ENCODE measurements at regions not wholly inside any gene's neighbourhood (a gene's known extent, or its start where the extent isn't known, plus 50 kb on each side); places are given as distances from the start of the nearest gene placed in this dataset.
"Not testable (repeated sequence)": the region's sequence is repeated elsewhere in the genome, so short reads cannot be mapped to it uniquely, and the experiment has no call there.

DNA sequence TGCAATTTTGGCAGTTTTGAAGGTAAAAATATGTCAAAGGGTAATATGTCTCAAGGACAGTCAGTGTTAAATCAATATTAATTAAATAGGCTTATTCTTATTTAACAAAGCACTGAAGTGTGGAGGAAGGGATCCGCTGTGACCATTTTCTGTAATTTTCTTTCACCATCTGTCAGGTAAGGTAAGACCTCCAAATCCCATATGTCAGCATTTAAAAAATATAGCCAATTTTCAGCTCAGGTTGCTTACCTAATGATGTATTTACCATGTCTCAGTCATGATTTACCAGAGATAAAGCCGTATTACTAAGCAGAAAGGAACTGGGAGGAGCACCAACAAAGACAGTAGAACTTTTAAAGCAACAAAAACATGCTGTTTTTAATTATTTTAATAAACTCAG is 683.9 kb downstream of the CCSER2 start:
- DNase-seq (ENCODE audit: low spot score), result no peak

DNA sequence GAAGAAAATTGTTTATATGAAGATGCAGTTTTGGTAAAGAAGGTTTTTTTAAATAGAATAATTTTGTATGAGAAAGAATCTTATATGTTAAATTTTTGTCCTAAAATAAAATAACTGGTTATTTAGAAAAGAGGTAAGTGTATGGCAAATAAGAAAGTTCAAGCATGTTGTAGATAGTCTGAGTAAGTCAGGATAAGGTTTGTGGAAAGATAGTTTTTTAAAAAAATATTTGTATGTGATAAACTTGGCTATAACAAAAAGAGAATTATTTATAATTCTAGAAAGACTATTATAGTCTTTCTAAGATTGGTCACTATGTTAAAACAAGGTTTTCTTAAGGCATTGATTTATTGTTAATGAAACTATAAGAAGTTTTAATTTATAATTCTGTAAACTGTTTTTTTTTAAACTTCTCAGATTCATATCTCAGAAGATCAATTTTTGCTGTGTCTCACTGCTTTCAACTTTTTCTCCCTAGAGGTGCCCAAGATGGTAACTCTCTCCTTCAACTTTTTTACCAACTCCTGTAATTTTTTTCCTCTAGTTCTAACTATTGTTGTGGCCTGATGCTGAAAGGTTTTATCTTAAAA is 698.6 kb downstream of the CCSER2 start:
- no peak for DNase-seq (ENCODE audit: low spot score)

DNA sequence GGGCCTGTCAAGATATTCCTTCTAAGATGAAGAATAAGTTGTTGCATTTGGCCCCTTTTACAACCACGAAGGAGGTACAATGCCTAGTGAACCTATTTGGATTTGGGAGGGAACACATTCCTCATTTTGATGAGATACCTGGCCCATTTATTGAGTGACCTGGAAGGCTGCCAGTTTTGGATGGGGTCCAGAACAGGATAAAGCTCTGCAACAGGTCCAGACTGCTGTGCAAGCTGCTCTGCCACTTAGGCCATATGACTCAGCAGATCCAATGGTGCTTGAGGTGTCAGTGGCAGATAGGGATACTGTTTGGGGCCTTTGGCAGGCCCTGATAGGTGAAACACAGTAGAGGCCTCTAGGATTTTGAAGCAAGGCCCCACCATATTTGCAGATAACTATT is 704.6 kb downstream of the CCSER2 start:
- no peak for DNase-seq (ENCODE audit: low spot score)

DNA sequence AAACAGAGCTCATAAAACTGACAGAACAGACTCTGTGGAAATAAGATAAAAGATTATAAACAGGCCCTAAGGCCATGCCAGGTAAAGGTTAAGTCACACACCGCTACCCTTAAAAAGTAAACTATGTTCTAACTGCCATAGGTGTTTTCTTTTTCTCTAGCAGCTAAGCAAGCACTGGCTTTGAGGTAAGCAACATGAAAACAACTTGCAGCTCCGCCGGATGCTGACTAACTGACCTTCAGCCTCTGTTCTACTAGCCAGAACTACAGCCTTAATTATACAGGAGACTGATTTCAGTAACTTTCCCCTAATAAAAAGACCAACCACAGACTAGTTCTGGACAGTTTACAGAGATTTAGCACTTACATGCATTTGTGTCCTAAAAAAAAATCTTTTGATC is 708.3 kb downstream of the CCSER2 start:
- no peak for DNase-seq (ENCODE audit: low spot score)

DNA sequence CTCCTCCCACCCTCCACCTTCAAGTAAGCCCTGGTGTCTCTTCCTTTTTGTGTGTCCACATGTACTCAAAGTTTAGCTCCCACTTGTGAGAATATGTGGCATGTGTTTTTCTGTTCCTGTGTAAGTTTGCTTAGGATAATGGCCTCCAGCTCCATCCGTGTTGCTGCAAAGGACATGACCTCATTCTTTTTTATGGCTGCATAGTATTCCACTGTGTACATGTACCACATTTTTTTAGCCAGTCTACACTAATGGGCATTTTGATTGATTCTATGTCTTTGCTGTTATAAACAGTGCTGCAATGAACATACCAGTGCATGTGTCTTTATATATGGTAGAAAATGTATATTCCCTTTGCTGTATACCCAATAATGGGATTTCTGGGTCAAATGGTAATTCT is 710.9 kb downstream of the CCSER2 start:
- no peak for DNase-seq (ENCODE audit: low spot score)

DNA sequence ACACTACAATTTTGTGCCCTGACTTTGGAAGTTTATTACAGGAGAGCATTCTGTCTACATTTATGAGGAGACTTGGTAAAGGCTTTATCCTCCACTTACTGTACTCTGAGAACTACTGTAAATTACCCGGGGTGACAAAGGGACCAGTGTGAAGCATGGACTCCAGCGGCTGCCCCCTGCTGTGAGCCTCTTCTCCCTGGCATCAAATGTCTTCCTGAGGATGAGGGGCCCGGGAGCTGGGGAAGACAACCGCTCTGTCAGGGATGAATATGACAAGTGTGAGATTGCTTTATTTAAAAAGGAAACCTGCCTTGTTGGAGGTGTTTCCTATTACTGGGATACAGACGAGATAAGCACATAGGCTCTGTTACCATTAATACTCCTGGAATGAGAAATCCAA is 714.8 kb downstream of the CCSER2 start:
- DNase-seq (ENCODE audit: low spot score), result no peak

DNA sequence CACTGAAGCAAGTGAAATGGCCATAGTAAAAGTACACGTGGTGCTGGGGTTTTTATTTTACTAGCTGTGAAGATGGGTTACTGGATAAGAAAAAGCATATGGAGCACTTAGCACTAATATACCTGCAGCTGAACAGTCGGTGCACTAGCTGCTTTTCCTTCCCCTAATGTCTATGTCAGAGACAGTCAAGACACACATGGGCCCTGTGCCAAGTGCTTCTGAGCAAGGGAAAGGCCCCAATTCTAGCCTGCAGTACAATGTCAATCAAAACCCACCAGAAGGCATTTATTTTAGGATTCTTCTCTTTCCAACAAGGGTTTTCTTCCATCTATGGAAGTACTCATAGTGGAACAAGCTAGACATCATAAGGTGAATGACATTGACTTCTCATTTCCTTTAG is 716.7 kb downstream of the CCSER2 start:
- no peak for DNase-seq (ENCODE audit: low spot score)

DNA sequence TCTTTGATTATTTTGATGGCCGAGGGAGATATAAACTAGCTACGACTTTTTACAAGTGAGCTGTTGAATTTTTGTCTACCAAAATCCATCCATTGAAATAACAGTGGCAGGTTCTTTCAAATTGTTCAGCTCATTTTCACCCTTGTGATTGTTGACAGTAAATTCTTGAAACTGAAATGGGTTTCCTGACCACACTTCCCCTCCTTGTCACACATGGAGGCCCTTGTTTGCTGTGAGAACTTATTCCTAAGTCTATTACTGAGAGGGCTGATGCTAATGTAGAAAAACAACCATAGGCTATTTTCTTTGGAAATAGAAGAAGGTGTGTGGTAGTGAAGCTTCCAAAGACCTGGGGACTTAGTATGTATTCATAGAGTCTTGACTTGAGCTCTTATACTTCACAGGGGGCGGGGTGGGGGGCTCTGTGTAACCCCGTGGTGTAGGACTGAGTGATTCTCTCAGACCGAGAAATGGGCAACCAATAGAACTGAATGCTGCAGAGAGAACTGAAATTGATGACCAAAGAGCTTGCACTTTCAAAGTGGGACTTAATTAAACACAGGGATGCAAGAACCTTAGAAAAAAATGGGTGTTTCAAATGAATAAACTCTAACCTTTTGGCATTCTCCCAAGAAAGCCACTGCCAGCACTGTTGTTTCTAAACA is 718.9 kb downstream of the CCSER2 start:
- no peak for DNase-seq (ENCODE audit: low spot score)

DNA sequence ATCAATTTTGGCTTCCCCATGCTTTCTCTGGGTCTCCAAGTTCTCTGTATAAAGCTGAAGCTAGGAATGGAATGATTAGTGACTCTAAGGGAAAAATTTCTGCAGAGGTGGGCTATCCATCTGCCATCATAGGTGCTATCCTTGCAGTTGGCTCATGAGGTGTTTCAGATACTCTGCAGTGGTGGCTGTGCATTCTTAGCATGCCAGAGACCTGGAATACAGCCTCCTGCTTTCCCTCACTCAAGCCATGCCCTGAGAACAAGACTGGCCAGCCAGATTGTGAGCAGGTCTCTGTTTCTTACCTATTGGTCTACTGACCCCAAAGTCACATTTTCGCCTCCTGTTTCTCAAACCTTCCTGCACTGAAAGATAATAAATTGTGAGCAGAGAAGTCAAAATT is 719.6 kb downstream of the CCSER2 start:
- DNase-seq (ENCODE audit: low spot score), result no peak

DNA sequence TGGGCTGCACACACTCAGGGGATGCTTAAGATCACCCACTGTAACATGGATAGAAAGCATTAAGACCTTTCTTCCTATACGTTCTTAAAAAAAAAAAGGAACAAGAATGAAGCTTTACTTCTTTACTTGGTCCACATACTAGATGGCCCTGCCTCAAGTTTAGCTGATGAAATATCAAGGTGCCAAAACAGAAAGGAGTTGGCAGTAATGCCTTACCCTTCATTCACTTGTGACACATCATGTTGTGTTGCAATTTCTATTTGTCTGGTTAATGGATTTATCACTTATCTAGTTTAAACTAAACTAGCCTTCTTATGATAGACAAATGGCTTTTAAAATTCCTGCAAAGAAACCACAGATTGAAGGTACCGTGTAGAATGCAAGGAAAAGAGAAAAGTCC is 720.3 kb downstream of the CCSER2 start:
- DNase-seq (ENCODE audit: low spot score), result no peak

DNA sequence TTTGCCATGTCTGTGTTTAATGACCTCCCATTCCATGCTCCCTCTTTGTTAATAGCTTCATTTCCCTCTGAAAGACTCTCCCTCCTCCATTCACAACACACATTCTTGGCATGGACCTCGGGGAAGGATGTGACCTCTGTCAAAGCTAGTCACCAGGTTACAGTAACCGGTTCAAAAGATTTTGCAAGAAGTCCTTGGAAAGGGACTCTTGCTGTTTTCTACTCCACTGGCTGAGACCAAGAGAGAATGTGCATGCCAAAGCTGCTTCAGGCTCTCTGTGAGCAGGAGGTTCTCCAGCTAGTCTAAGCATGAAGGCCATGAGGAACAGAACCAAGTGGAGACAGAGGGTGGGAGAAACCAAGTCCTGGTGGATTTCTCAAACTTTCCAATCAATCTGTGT is 732.6 kb downstream of the CCSER2 start:
- DNase-seq (ENCODE audit: low spot score), result no peak

DNA sequence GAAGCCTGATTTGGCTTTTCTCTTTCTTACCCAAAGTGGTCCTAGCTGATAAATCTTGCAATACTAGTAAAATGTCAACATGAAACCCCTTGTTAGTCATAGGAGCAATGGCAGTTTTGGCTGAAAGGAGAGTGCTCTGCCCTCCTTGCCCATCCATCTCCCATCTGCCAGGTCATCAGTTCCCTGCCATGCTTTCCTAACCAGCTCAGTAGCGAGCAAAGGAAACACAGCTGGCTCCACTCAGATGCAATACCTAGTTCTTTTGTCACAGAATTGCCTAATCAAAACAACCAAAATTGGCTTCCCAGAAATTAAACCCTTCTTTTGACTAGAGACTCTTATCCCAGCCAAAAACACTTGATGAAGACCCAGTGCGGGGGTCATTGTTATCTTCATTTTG is 733.0 kb downstream of the CCSER2 start:
- no peak for DNase-seq (ENCODE audit: low spot score)

DNA sequence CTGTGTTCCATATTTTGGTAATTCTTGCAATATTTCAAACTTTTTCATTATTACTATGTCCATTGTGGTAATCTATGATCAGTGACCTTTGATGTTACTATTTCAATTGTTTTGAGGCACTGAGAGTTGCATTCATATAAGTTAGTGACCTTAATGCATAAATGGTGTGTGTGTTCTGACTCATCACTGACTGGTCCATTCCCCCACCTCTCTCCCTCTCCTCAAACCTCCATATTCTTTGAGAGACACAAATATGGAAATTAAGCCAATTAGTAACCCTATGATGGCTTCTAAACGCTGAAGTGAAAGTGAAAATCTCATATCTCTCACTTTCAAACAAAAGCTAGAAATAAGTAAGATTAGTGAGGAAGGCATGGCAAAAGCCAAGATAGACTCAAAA is 739.6 kb downstream of the CCSER2 start:
- no peak for DNase-seq (ENCODE audit: low spot score)

DNA sequence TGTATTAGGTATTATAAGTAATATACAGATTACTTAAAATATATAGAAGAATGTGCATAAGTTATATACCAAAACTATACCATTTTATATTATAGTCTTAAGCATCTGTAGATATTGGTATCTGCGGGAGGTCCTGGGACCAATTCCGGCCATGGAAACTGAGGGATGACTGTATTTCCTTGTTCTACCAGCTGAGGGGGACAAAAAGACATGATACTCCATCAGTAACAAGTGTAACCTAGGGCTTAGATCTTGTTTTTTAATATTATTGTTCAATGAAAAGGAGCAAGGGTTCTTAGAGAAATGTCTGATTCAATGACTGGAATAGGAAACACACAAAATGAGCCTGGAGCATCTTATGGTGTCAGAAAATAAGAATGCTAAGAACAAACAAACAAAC is 752.5 kb downstream of the CCSER2 start:
- no peak for DNase-seq (ENCODE audit: low spot score)

DNA sequence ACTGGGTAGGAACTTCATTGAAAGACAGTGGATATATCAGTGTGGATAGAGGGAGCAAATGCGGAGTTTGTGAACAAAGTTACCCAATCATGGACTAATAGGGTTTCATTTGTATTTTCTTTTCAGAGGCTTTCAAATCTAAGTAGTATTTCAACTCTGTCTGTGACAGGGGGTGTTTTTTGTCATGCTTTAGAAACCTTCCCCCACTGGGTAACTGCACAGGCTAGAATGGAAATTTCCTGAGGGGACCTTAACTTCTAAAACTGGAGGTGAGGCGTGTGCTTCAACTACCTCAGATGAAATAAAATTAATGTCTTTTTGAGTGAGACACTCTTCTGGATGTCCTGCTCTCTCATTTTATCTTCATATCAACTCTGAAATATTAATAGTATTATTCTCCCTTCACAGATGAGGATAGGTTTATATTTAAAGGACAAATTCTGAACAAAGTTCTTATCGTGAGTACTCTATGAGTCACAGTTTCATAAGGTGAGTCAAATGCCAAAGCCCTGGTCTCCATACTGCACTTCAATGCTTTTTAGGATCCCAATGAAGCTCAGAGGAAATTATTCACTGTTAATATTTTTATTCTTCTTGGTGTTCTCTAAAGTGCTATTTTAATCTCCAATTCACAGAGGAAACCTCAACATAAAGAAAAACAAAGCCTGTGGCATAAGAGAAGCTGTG is 770.6 kb downstream of the CCSER2 start:
- no peak for DNase-seq (ENCODE audit: low spot score)

DNA sequence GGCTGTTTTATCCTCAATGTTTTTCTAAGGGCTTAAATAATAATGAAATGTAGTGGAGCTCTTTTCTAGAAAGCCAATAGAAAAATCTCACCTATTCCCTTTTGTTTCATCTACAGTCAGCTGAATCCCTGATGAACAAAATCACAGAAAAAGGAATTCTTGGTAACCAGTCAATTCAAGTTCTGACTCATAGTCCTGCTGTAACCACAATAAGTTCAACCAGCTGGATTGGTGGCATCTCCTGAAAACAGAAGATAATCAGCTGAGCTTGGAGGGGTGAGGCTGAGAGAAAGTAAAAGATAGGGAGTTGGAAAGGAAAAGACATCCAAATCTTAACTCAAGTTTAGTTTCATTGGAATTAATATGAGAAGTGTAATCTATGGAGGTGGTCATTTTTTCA is 772.1 kb downstream of the CCSER2 start:
- DNase-seq (ENCODE audit: low spot score), result no peak

DNA sequence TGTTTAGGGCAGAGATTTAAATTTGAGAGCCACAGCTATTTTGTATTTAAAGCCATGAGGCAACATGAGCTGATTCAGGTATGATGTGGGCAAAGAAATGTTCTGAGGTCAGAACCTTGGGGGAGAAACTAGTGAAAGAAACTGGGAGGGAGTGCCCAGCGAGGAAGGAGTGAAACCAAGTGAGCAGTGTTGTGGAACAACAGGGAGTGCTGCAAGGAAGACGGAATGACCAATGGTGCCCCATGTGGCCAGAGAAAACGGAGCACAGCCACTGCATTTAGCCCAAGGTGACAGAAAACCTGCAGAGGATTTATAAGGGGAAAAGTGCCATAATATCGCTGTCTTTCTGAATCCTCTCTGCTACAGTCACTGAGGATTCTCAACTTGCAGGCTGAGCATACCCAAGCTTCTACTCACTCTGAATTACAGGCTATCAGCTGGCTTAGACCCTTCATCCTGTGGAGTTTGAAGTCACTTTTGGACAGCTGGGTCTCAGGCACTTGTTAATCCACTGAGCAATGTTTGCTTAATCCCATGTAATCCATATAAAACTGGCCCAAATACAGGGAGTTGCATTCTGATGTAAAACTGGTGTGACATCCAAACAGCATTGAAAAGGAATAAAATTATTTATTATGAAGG is 777.3 kb downstream of the CCSER2 start:
- no peak for DNase-seq (ENCODE audit: low spot score)

DNA sequence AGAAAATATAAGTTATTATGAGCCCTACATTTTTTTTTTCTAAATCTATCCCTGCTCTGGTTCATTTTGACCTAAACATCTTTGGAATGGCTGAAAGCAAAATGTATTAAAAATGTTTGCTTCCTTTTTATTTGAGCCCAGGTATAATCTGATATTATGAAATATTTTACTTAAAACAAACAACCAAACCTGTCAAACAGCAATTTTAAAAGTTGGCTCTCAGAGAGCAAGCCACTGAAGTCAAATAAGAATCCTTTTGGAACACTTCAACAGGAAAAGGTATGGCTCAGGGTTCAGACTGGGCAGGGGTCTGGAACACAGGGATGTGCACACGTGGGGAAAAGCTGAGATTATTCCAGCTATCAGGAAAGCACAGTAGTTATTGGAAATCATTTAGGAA is 782.9 kb downstream of the CCSER2 start:
- DNase-seq (ENCODE audit: low spot score), result no peak

DNA sequence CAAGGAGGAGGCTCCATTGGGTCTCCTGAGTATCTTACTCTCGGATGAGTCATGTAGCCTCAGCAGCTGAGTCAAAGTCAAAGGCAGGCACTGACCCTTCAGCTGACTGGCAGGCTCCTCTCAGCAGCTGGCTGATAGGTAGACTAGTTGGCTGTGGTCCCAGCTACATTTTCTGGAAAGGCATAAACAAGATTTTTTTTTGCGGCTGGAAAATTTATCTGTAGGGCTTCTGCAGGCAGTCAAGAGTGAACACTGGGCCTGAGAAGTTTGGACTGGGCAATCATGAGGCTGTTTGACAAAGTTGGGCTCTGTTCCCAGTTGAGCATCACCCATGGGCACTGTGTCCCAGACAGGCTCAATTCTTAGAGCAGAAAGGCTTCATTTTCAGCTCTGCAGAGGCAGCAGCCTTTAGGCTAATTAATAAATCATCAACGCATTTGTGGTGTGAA is 796.2 kb downstream of the CCSER2 start:
- no peak for DNase-seq (ENCODE audit: low spot score)

DNA sequence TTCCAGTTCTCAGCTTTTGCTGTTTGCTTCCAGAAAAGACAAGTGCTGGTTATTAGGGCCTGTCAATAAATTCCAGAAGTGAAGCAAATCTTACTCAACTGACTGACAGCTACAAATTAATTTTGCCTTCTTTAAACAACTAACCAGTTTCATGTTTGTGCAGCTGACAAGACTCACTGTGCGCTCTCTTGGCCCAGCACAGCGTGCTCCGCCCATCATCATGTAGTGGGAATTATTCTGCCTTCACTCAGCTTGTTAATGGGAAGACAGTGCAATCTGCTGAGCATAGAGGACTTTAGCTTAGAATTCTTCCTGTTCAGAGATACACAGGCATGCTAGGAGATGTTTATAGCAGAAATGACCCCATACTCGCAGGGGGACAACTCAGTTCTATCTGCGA is 808.9 kb downstream of the CCSER2 start:
- no peak for DNase-seq (ENCODE audit: low spot score)

DNA sequence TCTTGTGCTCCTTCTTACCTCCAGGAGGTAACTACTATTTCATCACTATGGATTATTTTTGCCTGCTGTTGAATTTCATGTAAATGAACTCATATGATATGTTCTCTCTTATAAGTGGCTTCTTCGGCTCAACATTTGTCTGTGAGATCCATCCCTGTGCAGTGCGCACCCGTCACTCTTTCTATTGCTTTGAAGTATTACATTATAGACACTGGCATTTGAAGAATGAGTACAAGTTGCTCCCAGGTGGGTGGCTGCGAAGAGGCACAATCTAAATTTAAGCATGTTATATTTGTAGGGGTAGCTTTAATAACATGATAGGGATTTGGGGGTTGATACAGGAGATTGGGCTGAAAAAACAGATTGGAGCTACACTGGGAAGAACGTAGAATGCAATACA is 809.7 kb downstream of the CCSER2 start:
- DNase-seq (ENCODE audit: low spot score), result no peak

DNA sequence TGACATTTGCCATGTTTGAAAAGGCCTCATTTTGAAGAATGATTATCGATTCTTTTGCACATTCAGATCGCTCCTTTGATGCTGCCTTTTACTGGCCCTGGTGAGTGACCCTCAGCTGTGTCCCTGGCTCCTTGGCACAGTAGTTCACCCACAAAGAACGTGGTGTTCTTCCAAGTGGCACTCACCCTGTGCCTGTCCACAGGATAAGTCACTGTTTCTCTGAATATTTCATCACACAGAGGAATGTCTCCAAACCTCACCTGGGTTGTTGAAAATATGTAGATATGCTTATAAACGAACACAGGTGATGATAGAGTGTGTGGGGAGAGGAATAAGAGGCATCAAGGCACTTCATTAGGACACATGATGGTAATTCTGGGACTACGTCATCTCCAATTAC is 810.7 kb downstream of the CCSER2 start:
- DNase-seq (ENCODE audit: low spot score), result no peak

DNA sequence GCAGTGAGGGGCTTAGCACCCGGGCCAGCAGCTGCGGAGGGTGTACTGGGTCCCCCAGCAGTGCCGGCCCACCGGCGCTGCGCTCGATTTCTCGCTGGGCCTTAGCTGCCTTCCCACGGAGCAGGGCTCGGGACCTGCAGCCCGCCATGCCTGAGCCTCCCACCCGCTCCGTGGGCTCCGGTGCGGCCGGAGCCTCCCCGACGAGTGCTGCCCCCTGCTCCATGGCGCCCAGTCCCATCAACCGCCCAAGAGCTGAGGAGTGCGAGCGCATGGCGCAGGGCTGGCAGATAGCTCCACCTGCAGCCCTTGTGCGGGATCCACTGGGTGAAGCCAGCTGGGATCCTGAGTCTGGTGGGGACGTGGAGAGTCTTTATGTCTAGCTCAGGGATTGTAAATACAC is 813.1 kb downstream of the CCSER2 start:
- not testable (repeated sequence) for DNase-seq (ENCODE audit: low spot score)
